IMR-90 (cell line): ENCODE measurements at regions not wholly inside any gene's neighbourhood (a gene's known extent, or its start where the extent isn't known, plus 50 kb on each side); places are given as distances from the start of the nearest gene placed in this dataset.

Experiments used
- ATAC-seq: fragments of 200-7000 bp; cut with Tn5 transposase; 2 replicates; pipeline ENCODE4 v1.9.1; 2020; ENCODE audit warnings: low read depth, mild to moderate bottlenecking, moderate library complexity
- BruUV-seq: library from RNA; stranded (reverse); fragments of 400-500 nt; replicated peaks from 2 replicates; lab custom pipeline; 2021; lab: Mats Ljungman, UMichigan
- CTCF ChIA-PET: fragments of 300-600 bp; formaldehyde crosslinking; extraction: SDS; loops from one replicate; lab custom pipeline; 2021; ENCODE audit warnings: antibody characterized with exemption; lab: Yijun Ruan, JAX
- POLR2A ChIA-PET: fragments of 300-600 bp; sonication (Branson Sonifier 250); formaldehyde crosslinking; loops from one replicate; lab custom pipeline; 2022; ENCODE audit warnings: antibody characterized with exemption; ENCODE audit not compliant: unreplicated experiment; lab: Charles Lee
- DNase-seq: peaks from one replicate; pipeline ENCODE4 v3.0.0; 2013
- H2AFZ ChIP-seq: replicated peaks from 2 replicates; pipeline ENCODE3; 2013; ENCODE audit warnings: low read length, mild to moderate bottlenecking; ENCODE audit not compliant: poor library complexity
- H2AK5ac ChIP-seq: 2 replicates; pipeline ENCODE4 v1.6.1; 2013; ENCODE audit warnings: low read depth, low read length, inconsistent platforms
- H2AK9ac ChIP-seq: replicated peaks from 2 replicates; pipeline ENCODE3; 2013; ENCODE audit warnings: mild to moderate bottlenecking, low read depth, low read length, moderate library complexity; ENCODE audit not compliant: poor library complexity
- H2BK120ac ChIP-seq: 2 replicates; pipeline ENCODE4 v1.6.1; 2013; ENCODE audit warnings: low read depth, low read length, inconsistent platforms
- H2BK15ac ChIP-seq: 3 replicates; pipeline ENCODE4 v1.6.1; 2013; ENCODE audit warnings: low read depth, low read length, inconsistent platforms
- H2BK20ac ChIP-seq: 2 replicates; pipeline ENCODE4 v1.6.1; 2013; ENCODE audit warnings: low read depth, mild to moderate bottlenecking, inconsistent platforms, low read length, moderate library complexity
- H2BK5ac ChIP-seq: 2 replicates; pipeline ENCODE4 v1.6.1; 2013; ENCODE audit warnings: mild to moderate bottlenecking, low read depth, low read length, inconsistent platforms; ENCODE audit not compliant: poor library complexity, severe bottlenecking
- H3K14ac ChIP-seq: replicated peaks from 2 replicates; pipeline ENCODE4 v1.6.1; 2013; ENCODE audit warnings: low read depth, low read length, inconsistent platforms
- H3K18ac ChIP-seq: 2 replicates; pipeline ENCODE4 v1.6.1; 2013; ENCODE audit warnings: low read depth, low read length, control low read depth
- H3K23ac ChIP-seq: 2 replicates; pipeline ENCODE4 v1.6.1; 2013; ENCODE audit warnings: low read depth, low read length, inconsistent platforms
- H3K27ac ChIP-seq: 2 replicates; pipeline ENCODE4 v1.5.1; 2013; ENCODE audit warnings: mild to moderate bottlenecking, control low read depth, low read length; ENCODE audit not compliant: insufficient read depth
- H3K27me3 ChIP-seq: 2 replicates; pipeline ENCODE4 v1.6.1; 2013; ENCODE audit warnings: low read length; ENCODE audit not compliant: control insufficient read depth, insufficient read depth
- H3K36me3 ChIP-seq: 2 replicates; pipeline ENCODE4 v1.6.1; 2013; ENCODE audit warnings: low read length, mixed read lengths; ENCODE audit not compliant: control insufficient read depth, insufficient read depth
- H3K4ac ChIP-seq: 2 replicates; pipeline ENCODE4 v1.6.1; 2013; ENCODE audit warnings: low read depth, low read length, inconsistent platforms
- H3K4me1 ChIP-seq: 2 replicates; pipeline ENCODE4 v1.6.1; 2013; ENCODE audit warnings: low read length, mixed read lengths; ENCODE audit not compliant: control insufficient read depth, insufficient read depth
- H3K4me2 ChIP-seq: 2 replicates; pipeline ENCODE4 v1.6.1; 2013; ENCODE audit warnings: low read depth, mild to moderate bottlenecking, control low read depth, low read length, moderate library complexity
- H3K4me3 ChIP-seq: 2 replicates; pipeline ENCODE4 v1.5.1; 2013; ENCODE audit warnings: low read depth, mild to moderate bottlenecking, control low read depth, low read length, moderate library complexity; ENCODE audit not compliant: insufficient read depth
- H3K56ac ChIP-seq: 2 replicates; pipeline ENCODE4 v1.6.1; 2013; ENCODE audit warnings: low read length, inconsistent platforms; ENCODE audit not compliant: insufficient read depth; ENCODE audit errors: extremely low read depth
- H3K79me1 ChIP-seq, 2 experiments: 2 replicates each; pipeline ENCODE4 v1.6.1; 2013; ENCODE audit warnings: low read length in 2 of 2, inconsistent platforms in 1 of 2, low read depth in 1 of 2
- H3K9ac ChIP-seq: 2 replicates; pipeline ENCODE4 v1.6.1; 2013; ENCODE audit warnings: low read depth, low read length, control low read depth
- H3K9me1 ChIP-seq: 2 replicates; pipeline ENCODE4 v1.6.1; 2013; ENCODE audit warnings: low read length, inconsistent platforms; ENCODE audit not compliant: insufficient read depth
- H3K9me3 ChIP-seq: 2 replicates; pipeline ENCODE4 v1.6.1; 2013; ENCODE audit warnings: low read length; ENCODE audit not compliant: control insufficient read depth, insufficient read depth
- H4K20me1 ChIP-seq: 2 replicates; pipeline ENCODE4 v1.6.1; 2013; ENCODE audit warnings: low read length, inconsistent platforms; ENCODE audit not compliant: insufficient read depth
- H4K5ac ChIP-seq: 2 replicates; pipeline ENCODE4 v1.6.1; 2013; ENCODE audit warnings: mild to moderate bottlenecking, low read depth, low read length, control low read depth
- H4K8ac ChIP-seq, 2 experiments: 2 replicates each; pipeline ENCODE4 v1.6.1; 2013; ENCODE audit warnings: low read depth in 2 of 2, low read length in 2 of 2, control low read depth in 1 of 2, inconsistent platforms in 1 of 2
- H4K91ac ChIP-seq: 2 replicates; pipeline ENCODE4 v1.6.1; 2013; ENCODE audit warnings: low read depth, low read length, inconsistent platforms; ENCODE audit not compliant: insufficient read depth
- ELK1 ChIP-seq: fragments of 150-350 bp; IDR thresholded peaks from 2 replicates; pipeline ENCODE4 v1.6.1; 2016; ENCODE audit warnings: low read depth, mild to moderate bottlenecking, low read length, moderate library complexity, borderline replicate concordance
- FOS ChIP-seq: fragments of 150-350 bp; IDR thresholded peaks from 2 replicates; pipeline ENCODE4 v1.6.1; 2016; ENCODE audit warnings: low read depth, low read length
- MAZ ChIP-seq: IDR thresholded peaks from 2 replicates; pipeline ENCODE4 v1.6.1; 2012; ENCODE audit warnings: low read depth, mild to moderate bottlenecking, low read length, improper control_type of control experiment, moderate library complexity, borderline replicate concordance
- RCOR1 ChIP-seq: IDR thresholded peaks from 2 replicates; pipeline ENCODE4 v1.6.1; 2012; ENCODE audit warnings: mild to moderate bottlenecking, low read length, improper control_type of control experiment; ENCODE audit not compliant: insufficient replicate concordance
- USF2 ChIP-seq: fragments of 150-350 bp; IDR thresholded peaks from 2 replicates; pipeline ENCODE4 v1.6.1; 2017; ENCODE audit warnings: mild to moderate bottlenecking, antibody characterized with exemption, low read length, low read depth
- WGBS, 2 experiments: methylation state at CpG; one replicate each; pipeline versions ENCODE4 v1.1.5 to v1.1.7; 2013; ENCODE audit warnings: missing lambda C conversion rate in 2 of 2; ENCODE audit not compliant: insufficient read length in 1 of 2; ENCODE audit errors: extremely low coverage in 2 of 2; 5-methylcytosine and 5-hydroxymethylcytosine counted together
- dilution Hi-C: fragments of 300-500 bp; cut with HindIII; formaldehyde crosslinking; loops from one replicate; pipeline ENCODE4 v1.14.3; 2018; ENCODE audit warnings: low sequenced_read_pairs; ENCODE audit not compliant: unreplicated experiment
- in situ Hi-C: fragments of 300-500 bp; cut with MboI; formaldehyde crosslinking; loops from 3 replicates; pipeline ENCODE4 v1.14.3; 2019; ENCODE audit warnings: low sequenced_read_pairs, inconsistent platforms, mixed read lengths
- intact Hi-C: fragments of 100-400 bp; cut with micrococcal nuclease; formaldehyde crosslinking; loops from 2 replicates; pipeline ENCODE4 v1.10.0; 2022

- Histone ChIP-seq H3K4me3 (no peak overlapping the region), H3K9me1 (no peaks in the 10 kb centered on the region), H2AFZ (no peak overlapping the region), H2BK15ac (no peak overlapping the region), H3K27ac (no peak overlapping the region), H2AK5ac (no peak overlapping the region), H3K23ac (no peak overlapping the region), H4K20me1 (no peaks in the 10 kb centered on the region), H3K27me3 (no peaks in the 10 kb centered on the region), H4K8ac (no peak overlapping the region), H4K5ac (no peak overlapping the region), H3K18ac (no peak overlapping the region), H3K4me2 (no peak overlapping the region), H3K56ac (no peak overlapping the region), H3K4ac (no peak overlapping the region), H3K9ac (no peak overlapping the region), H2BK5ac (no peak overlapping the region), H3K4me1 (no peaks in the 10 kb centered on the region), H3K36me3 (no peaks in the 10 kb centered on the region), H3K14ac (no peak overlapping the region), H2BK120ac (no peak overlapping the region), H3K9me3 (peaks cover 13% of the 10 kb centered on the region), H3K79me1 (no peaks in the 10 kb centered on the region), H2AK9ac (no peak overlapping the region), H4K91ac (no peak overlapping the region), H2BK20ac (no peak overlapping the region)
- intact Hi-C loops (no loop called here), dilution Hi-C loops (no loop called here), in situ Hi-C loops (no loop called here)
- CTCF ChIA-PET: no interaction called here
- no CpG with 5 or more reads among the region's 4 CpGs for WGBS, 2 experiments
- POLR2A ChIA-PET: no interaction called here
- no peak for ATAC-seq
- no TSS peak for BruUV-seq
- no peak for TF ChIP-seq FOS
- TF ChIP-seq USF2: no peak
- no peak for TF ChIP-seq MAZ
- TF ChIP-seq ELK1: no peak
- TF ChIP-seq RCOR1: no peak
- no peak for DNase-seq
These were observed 383.4 kb downstream of the PAX1 start for GRCh38 chr20:22088882-22089281.
